ENCODE measurements at regions not wholly inside any gene's neighbourhood (a gene's known extent, or its start where the extent isn't known, plus 50 kb on each side); places are given as distances from the start of the nearest gene placed in this dataset.
A peak's percentile ranks its signal among the peaks of the same experiment; 100 is the strongest.

DNA sequence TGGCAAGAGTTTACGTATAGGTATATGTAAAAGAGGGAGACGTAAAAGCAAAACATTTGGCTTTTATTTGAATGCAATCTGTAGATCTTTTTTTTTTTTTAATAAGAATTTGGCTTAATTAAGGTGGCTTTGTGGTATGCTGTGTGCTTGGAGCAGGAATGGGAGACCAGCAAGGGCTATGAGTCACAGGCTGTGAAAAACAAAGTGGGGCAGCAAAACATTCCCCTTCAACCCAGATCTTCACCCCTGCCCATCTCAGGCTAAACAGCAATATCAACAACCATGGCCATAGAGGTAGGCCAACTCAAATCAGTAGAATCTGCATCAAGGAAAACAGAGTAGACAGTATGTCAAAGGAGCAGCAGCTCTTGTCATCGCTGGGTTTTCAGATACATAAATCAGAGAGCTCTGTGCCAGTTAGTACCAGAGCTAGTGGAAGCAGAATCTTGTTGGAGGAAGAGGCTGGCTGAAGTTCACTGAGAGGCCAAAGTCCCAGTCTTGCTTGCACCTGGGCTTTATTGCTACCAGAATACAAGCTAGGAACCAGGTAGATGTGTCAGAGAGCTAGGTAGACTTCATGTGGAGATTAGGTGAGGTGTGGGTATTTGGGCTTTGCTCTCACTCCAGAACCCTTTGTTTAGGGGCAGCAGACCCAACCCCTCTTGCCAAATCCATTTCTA lies 191.5 kb upstream of the FANCL start:
- H3K4me1 ChIP-seq (ENCODE audit: control insufficient read depth, insufficient read depth, low read length): peaks cover 3% of the 10 kb centered on the region
- peaks cover 0 to under 1% of the 10 kb centered on the region in 2 donors for H3K27me3 ChIP-seq (ENCODE audit: control insufficient read depth in 1 of 2, insufficient read depth in 2 of 2, low read length in 2 of 2)

DNA sequence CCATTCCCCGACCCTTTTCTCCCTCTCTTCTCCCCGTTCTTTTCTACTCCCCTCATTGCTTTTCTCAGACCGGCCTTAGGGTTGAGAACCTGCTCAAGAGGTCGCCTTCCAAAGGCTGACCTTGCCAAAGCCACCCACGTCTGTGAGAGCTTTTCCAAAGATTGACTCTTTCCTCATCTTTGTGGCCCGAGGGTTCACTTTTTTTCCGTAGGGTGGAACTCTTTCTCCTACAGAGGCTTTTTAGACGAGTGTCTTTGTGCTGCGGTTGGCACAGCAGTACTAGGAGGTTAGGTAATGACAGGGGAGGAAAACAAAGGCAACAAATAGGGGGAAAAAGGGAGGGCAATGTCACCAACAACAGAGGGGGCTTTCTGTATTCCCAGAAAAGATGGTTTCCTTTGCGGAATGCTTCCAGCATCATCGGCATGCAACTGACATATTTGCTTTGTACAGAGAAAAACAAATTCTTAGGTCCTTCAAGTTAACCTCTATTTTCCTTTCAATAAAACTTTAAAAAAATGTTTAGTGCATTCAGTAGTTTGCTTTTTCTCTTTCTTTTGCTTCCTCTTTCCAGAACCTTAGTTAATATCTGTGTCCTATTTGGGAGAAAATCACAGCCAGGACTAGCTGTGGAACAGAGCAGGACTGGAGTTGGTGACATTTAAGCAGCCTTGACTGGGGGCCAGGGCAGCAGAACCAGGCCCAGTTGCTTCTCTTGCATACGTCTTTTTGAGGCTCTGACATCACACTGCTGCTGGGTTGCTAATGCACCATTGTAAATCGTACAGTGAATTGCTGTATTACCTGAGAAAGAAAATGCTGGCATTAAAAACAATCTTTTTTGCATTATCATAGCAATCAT lies 188.1 kb upstream of the FANCL start:
- H3K27ac ChIP-seq (ENCODE audit: low read length): no peak overlapping the region
- no peak overlapping the region for H3K4me3 ChIP-seq (ENCODE audit: low read length in 2 of 2)

More for the DNA sequence above, 191.5 kb upstream of the FANCL start:
- H3K36me3 ChIP-seq (ENCODE audit: control insufficient read depth in 2 of 2, insufficient read depth in 2 of 2, low read length in 2 of 2): no peaks in the 10 kb centered on the region
- H3K9me3 ChIP-seq (ENCODE audit: control insufficient read depth in 2 of 2, low read length in 2 of 2): no peaks in the 10 kb centered on the region
- H3K4me3 ChIP-seq (ENCODE audit: low read length in 2 of 2): no peak overlapping the region
- no peak overlapping the region for H3K27ac ChIP-seq (ENCODE audit: low read length)
- no peak overlapping the region for H3K9ac ChIP-seq (ENCODE audit: low read length in 2 of 2)

DNA sequence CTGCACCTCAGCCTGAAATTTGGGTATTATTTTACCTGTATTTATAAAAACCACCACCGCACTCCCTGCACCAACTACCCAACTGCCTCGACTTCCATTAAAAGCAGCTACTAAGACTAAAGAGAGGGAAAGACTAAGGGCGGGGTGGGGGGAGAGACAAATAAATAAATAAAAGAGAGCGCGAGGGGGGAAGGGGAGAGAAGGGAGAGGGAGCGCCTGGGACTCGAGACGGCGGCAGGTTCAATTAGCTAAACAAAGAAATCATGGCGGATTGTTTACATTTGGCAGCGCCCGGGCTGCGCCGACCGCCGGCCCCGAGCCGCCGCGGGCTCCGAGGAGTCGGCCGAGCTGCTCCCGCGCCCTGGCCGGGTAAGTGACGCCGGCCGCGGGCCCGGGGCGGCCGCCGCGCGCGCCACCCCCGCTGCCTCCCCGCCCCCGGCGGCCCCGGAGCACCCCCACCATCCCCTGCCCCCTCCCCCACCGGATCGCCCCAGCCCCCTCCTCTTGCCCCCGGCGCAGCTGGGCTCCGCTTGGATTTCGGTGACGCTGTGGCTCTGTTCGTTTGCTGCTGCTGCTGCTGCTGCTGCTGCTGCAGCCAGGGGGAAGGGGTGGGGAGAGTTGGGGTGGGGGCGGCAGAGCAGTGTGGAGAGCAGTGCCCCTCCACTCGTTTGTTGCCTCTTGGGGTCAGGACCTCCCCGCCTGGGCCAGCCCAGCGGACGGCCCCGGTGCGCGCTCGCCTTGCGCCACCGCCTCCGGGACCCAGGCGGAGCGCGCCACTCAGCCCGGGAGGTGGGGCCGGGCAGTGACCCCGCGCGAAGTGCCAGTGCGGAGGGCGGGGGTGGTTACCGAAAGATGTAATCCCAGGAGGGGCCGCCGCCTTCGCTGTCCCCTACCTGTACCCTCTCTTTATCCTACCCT lies 187.2 kb upstream of the FANCL start:
- H3K9me3 ChIP-seq (ENCODE audit: control insufficient read depth in 2 of 2, low read length in 2 of 2): no peaks in the 10 kb centered on the region
- H3K4me3 ChIP-seq (ENCODE audit: low read length in 2 of 2): peak overlapping the region; percentile 58 to 70
- H3K27me3 ChIP-seq (ENCODE audit: control insufficient read depth in 1 of 2, insufficient read depth in 2 of 2, low read length in 2 of 2): peaks cover 0 to 2% of the 10 kb centered on the region in 2 donors
- no peaks in the 10 kb centered on the region for H3K36me3 ChIP-seq (ENCODE audit: control insufficient read depth in 2 of 2, insufficient read depth in 2 of 2, low read length in 2 of 2)
- H3K9ac ChIP-seq (ENCODE audit: low read length in 2 of 2): no peak overlapping the region
- H3K4me1 ChIP-seq (ENCODE audit: control insufficient read depth, insufficient read depth, low read length): peaks cover 4% of the 10 kb centered on the region
- no peak overlapping the region for H3K27ac ChIP-seq (ENCODE audit: low read length)

More for the DNA sequence above, 188.1 kb upstream of the FANCL start:
- no peaks in the 10 kb centered on the region for H3K36me3 ChIP-seq (ENCODE audit: control insufficient read depth in 2 of 2, insufficient read depth in 2 of 2, low read length in 2 of 2)
- H3K9ac ChIP-seq (ENCODE audit: low read length in 2 of 2): no peak overlapping the region
- H3K4me1 ChIP-seq (ENCODE audit: control insufficient read depth, insufficient read depth, low read length): peaks cover 4% of the 10 kb centered on the region
- H3K27me3 ChIP-seq (ENCODE audit: control insufficient read depth in 1 of 2, insufficient read depth in 2 of 2, low read length in 2 of 2): peaks cover 0 to 2% of the 10 kb centered on the region in 2 donors
- H3K9me3 ChIP-seq (ENCODE audit: control insufficient read depth in 2 of 2, low read length in 2 of 2): no peaks in the 10 kb centered on the region

DNA sequence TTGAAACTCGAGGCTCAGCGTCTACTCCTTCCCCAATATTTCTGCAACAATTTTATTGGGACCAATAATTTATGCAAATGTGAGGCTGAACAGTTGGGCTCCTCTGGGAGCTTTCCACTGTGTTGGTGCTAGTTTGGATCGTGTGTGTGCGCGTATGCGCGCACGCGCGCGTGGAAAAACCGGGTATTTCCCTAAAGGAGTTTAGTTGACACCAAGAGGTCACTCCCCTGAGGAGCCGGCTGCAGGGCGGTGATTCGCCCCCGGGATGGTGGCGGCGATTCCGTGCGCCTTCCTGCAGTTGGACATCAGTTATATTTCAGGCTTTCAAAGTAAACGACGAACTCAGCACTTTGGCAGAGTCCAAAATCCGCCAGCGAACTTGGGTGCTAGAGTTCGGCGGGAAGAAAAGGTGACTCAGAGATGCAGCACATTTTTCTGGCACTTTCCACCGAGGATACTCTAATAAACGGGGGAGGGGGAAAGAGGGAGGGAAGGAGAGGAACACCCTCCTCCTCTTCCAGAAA lies 186.5 kb upstream of the FANCL start:
- Histone ChIP-seq H3K4me3 (ENCODE audit: low read length in 2 of 2) (peak overlapping the region; percentile 58 to 70), H3K9ac (ENCODE audit: low read length in 2 of 2) (no peak overlapping the region), H3K27ac (ENCODE audit: low read length) (no peak overlapping the region)

DNA sequence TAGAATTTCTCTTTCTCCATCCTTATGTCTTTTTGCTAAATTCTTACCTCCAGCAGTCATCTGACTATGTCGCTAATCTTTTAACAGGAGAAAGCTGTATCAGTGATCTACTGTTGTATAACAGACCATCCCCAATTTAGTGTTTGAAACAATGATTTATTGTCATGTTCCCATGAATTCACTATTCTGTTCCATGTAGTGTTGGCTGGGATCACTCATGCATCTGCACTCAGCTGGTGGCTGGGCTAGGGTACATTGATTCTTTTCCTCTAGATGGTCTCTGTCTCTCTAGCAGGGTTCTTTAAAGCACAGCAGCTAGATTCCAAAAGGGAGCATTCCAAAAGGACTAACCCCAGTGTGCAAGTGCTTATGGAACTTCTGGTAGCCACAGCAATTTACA lies 184.2 kb upstream of the FANCL start:
- Histone ChIP-seq H3K27ac (ENCODE audit: low read length) (no peak overlapping the region), H3K4me1 (ENCODE audit: control insufficient read depth, insufficient read depth, low read length) (peaks cover 4% of the 10 kb centered on the region), H3K4me3 (ENCODE audit: low read length in 2 of 2) (no peak overlapping the region), H3K9ac (ENCODE audit: low read length in 2 of 2) (no peak overlapping the region), H3K27me3 (ENCODE audit: control insufficient read depth in 1 of 2, insufficient read depth in 2 of 2, low read length in 2 of 2) (peaks cover 0 to 2% of the 10 kb centered on the region in 2 donors), H3K9me3 (ENCODE audit: control insufficient read depth in 2 of 2, low read length in 2 of 2) (no peaks in the 10 kb centered on the region), H3K36me3 (ENCODE audit: control insufficient read depth in 2 of 2, insufficient read depth in 2 of 2, low read length in 2 of 2) (no peaks in the 10 kb centered on the region)

More for the DNA sequence above, 186.5 kb upstream of the FANCL start:
- no peaks in the 10 kb centered on the region for H3K36me3 ChIP-seq (ENCODE audit: control insufficient read depth in 2 of 2, insufficient read depth in 2 of 2, low read length in 2 of 2)
- peaks cover 0 to 2% of the 10 kb centered on the region in 2 donors for H3K27me3 ChIP-seq (ENCODE audit: control insufficient read depth in 1 of 2, insufficient read depth in 2 of 2, low read length in 2 of 2)
- peaks cover 4% of the 10 kb centered on the region for H3K4me1 ChIP-seq (ENCODE audit: control insufficient read depth, insufficient read depth, low read length)
- no peaks in the 10 kb centered on the region for H3K9me3 ChIP-seq (ENCODE audit: control insufficient read depth in 2 of 2, low read length in 2 of 2)

DNA sequence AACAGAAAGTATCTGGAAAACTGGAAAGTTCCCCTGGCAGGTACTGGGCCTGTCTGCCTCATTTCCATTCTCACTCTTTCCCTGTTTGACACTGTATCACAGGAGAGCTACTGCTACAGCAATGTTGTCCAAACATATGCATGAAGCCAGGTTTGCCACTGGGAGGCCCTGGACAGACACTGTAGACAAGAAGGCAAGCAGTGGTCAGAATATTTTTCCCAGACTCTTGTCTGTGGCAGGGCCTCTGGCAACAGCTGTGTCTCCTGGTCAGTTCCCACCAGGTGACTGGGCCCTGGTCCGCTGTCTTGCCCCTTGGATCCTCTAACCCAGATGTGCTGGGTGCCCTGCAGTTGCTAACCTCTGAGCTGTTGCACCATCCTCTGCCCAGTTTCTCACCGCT lies 178.9 kb upstream of the FANCL start:
- Histone ChIP-seq H3K27ac (ENCODE audit: low read length) (no peak overlapping the region), H3K9ac (ENCODE audit: low read length in 2 of 2) (no peak overlapping the region), H3K36me3 (ENCODE audit: control insufficient read depth in 2 of 2, insufficient read depth in 2 of 2, low read length in 2 of 2) (no peaks in the 10 kb centered on the region), H3K9me3 (ENCODE audit: control insufficient read depth in 2 of 2, low read length in 2 of 2) (no peaks in the 10 kb centered on the region), H3K4me1 (ENCODE audit: control insufficient read depth, insufficient read depth, low read length) (no peaks in the 10 kb centered on the region), H3K27me3 (ENCODE audit: control insufficient read depth in 1 of 2, insufficient read depth in 2 of 2, low read length in 2 of 2) (no peaks in the 10 kb centered on the region), H3K4me3 (ENCODE audit: low read length in 2 of 2) (no peak overlapping the region)

DNA sequence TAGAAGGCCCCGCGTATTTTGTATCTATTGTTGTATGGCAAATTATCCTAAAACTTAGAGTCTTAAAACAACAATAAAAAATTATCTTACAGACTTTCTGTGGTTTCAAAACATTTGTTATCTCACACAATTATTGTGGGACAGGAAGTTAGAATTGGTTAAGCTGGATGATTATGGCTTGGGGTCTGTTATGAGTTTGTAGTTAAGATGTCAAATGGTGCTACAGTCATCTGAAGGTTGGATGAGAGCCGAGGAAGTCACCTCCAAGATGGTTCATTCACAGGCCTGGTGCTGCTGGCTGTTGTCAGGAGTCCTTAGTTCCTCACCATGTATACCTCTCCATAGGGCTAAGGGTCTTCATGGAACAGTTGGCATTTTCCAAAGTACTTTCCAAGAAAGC lies 175.6 kb upstream of the FANCL start:
- no peaks in the 10 kb centered on the region for H3K36me3 ChIP-seq (ENCODE audit: control insufficient read depth in 2 of 2, insufficient read depth in 2 of 2, low read length in 2 of 2)
- H3K4me3 ChIP-seq (ENCODE audit: low read length in 2 of 2): no peak overlapping the region
- H3K27me3 ChIP-seq (ENCODE audit: control insufficient read depth in 1 of 2, insufficient read depth in 2 of 2, low read length in 2 of 2): no peaks in the 10 kb centered on the region
- H3K9me3 ChIP-seq (ENCODE audit: control insufficient read depth in 2 of 2, low read length in 2 of 2): no peaks in the 10 kb centered on the region
- no peak overlapping the region for H3K27ac ChIP-seq (ENCODE audit: low read length)
- no peaks in the 10 kb centered on the region for H3K4me1 ChIP-seq (ENCODE audit: control insufficient read depth, insufficient read depth, low read length)
- H3K9ac ChIP-seq (ENCODE audit: low read length in 2 of 2): no peak overlapping the region

DNA sequence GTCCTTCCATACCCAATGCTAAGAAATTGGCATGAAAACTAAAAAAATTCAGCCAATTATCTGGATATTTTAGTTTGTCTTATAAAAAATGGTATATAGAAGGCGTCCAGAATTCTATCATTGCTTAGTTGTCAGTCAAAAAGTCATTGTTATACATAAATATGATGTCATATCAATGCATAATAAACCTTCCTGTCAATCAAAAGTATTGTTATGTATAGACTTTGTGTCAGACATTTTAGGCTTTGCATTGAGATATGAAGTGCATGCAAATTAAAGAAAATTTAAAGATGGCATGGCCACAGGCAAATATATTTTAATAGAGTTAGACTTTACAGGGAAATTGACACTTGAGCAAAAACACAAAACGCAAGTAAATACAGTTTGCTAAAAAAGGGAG lies 173.4 kb upstream of the FANCL start:
- Histone ChIP-seq H3K27me3 (ENCODE audit: control insufficient read depth in 1 of 2, insufficient read depth in 2 of 2, low read length in 2 of 2) (no peaks in the 10 kb centered on the region), H3K36me3 (ENCODE audit: control insufficient read depth in 2 of 2, insufficient read depth in 2 of 2, low read length in 2 of 2) (no peaks in the 10 kb centered on the region), H3K4me1 (ENCODE audit: control insufficient read depth, insufficient read depth, low read length) (no peaks in the 10 kb centered on the region), H3K9ac (ENCODE audit: low read length in 2 of 2) (no peak overlapping the region), H3K27ac (ENCODE audit: low read length) (no peak overlapping the region), H3K9me3 (ENCODE audit: control insufficient read depth in 2 of 2, low read length in 2 of 2) (no peaks in the 10 kb centered on the region), H3K4me3 (ENCODE audit: low read length in 2 of 2) (no peak overlapping the region)

DNA sequence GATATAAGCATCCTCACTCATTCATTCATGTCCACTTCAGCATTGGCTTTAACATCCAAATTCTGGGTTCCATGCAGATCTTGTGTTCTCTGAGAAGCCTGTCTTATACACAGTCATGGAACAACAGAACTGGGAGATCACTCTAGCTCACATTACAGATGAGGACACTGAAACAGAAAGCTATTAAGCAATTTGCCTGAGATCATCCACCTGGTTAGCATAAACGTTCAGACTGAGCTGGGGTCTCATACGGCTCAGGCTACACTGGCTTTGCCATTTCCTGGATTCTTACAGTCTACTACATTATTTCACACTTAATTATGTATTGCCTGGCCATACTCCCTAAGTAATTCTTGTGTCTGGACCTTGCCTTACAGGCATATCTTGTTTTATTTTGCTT lies 169.4 kb upstream of the FANCL start:
- H3K27ac ChIP-seq (ENCODE audit: low read length): no peak overlapping the region
- H3K27me3 ChIP-seq (ENCODE audit: control insufficient read depth in 1 of 2, insufficient read depth in 2 of 2, low read length in 2 of 2): no peaks in the 10 kb centered on the region
- H3K9me3 ChIP-seq (ENCODE audit: control insufficient read depth in 2 of 2, low read length in 2 of 2): no peaks in the 10 kb centered on the region
- no peaks in the 10 kb centered on the region for H3K4me1 ChIP-seq (ENCODE audit: control insufficient read depth, insufficient read depth, low read length)
- no peak overlapping the region for H3K4me3 ChIP-seq (ENCODE audit: low read length in 2 of 2)
- H3K36me3 ChIP-seq (ENCODE audit: control insufficient read depth in 2 of 2, insufficient read depth in 2 of 2, low read length in 2 of 2): no peaks in the 10 kb centered on the region
- no peak overlapping the region for H3K9ac ChIP-seq (ENCODE audit: low read length in 2 of 2)

DNA sequence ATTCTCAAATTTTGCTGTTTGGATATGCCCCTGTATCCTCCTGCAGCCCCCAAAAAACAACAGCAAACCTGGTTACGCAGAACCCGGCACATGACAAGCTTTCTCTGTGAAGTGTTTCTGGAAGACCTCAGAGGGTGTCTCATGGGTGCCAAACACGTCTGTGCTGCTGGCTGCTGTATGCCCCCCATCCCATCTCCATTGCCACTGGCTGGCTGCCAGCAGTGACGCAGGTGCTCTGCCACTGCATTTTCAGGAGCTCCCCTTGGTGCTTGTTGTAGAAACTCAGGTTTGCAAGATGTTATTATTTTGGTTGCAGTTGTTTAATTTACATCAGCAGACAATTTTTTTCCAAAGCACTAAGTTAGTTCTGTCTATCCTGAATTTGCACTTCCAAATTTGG lies 166.4 kb upstream of the FANCL start:
- Histone ChIP-seq H3K4me1 (ENCODE audit: control insufficient read depth, insufficient read depth, low read length) (no peaks in the 10 kb centered on the region), H3K9ac (ENCODE audit: low read length in 2 of 2) (no peak overlapping the region), H3K4me3 (ENCODE audit: low read length in 2 of 2) (no peak overlapping the region), H3K36me3 (ENCODE audit: control insufficient read depth in 2 of 2, insufficient read depth in 2 of 2, low read length in 2 of 2) (no peaks in the 10 kb centered on the region), H3K27me3 (ENCODE audit: control insufficient read depth in 1 of 2, insufficient read depth in 2 of 2, low read length in 2 of 2) (no peaks in the 10 kb centered on the region), H3K9me3 (ENCODE audit: control insufficient read depth in 2 of 2, low read length in 2 of 2) (no peaks in the 10 kb centered on the region), H3K27ac (ENCODE audit: low read length) (no peak overlapping the region)
